D341Med (cell line): ENCODE measurements at regions not wholly inside any gene's neighbourhood (a gene's known extent, or its start where the extent isn't known, plus 50 kb on each side); places are given as distances from the start of the nearest gene placed in this dataset.
A peak's percentile ranks its signal among the peaks of the same experiment; 100 is the strongest.

Experiments used
- DNase-seq: peaks from one replicate; pipeline ENCODE4 v3.0.0; 2012; ENCODE audit warnings: low spot score

DNA sequence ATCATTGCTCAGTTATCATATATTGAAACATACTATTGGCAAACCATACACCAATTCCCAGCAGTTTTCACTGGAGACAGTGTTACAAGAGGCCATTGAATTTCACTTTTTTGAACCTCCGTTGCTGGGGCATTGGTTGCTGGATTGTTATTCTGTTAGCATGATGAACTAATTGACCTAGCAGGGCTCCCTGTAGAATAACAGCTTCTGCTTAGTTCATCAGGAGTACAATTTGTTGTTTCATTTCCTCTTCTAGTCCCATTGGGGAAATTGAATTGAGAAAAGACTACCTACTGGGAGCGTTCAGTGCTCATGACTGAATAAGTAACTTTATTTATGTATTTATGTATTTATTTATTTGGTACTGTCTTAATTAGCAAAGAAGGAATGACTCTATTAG, 151.6 kb downstream of the SLIT2 start:
- DNase-seq, result no peak

DNA sequence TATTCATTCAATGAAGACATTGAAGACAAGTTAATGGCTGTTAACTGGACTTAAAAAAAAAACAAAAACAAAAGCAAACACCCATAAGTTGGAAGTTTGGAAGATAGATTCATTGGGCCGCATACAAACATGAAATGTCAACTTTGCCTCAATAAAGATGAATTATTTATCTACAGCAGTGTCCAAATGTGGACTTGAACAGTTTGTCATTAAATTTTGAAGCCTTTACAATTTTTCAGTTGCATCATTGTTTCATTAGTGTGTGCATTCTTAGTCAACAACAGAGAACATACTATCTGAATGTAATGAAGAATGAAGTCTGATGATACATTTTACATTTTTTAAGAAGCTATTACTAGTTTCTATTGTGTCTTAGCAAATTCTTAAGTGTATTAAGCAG, 152.1 kb downstream of the SLIT2 start:
- DNase-seq, result no peak

DNA sequence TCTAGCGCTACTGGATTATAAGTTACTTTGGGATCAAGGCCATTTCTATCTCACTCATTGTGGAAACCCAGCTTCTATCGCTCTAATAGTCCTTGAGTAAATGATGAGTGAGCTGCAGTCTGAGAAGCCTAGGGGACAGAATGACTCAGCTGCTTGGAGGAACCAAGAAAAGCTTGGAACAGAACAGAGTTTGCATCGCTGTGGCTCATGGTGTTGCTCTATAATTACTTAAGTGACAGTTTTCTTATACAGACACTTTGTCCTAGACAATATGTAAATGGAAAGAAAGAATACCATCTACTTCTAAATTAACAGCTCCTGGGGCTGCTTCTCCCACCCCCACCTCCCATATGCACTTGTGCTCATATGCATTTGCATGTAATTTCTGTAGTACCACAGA, 156.9 kb downstream of the SLIT2 start:
- DNase-seq, result no peak

DNA sequence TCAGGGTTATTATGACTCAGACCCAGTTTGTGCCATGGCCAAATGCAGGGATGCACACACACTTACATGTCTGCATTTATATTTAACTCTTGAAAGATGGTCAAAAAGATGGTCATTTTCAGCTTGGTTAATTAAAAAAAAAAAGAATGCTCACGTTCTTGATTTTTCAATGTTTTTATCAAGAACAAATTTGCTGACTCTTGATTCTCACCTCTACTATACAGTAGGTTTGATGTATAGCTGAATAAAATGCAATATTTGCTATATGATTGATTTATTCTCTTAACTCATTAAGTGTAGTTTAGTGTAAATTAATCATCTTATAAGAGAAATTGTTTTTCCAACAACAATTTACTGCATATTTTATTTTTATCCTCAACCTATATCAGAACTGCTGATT, 160.4 kb downstream of the SLIT2 start:
- DNase-seq, result no peak

DNA sequence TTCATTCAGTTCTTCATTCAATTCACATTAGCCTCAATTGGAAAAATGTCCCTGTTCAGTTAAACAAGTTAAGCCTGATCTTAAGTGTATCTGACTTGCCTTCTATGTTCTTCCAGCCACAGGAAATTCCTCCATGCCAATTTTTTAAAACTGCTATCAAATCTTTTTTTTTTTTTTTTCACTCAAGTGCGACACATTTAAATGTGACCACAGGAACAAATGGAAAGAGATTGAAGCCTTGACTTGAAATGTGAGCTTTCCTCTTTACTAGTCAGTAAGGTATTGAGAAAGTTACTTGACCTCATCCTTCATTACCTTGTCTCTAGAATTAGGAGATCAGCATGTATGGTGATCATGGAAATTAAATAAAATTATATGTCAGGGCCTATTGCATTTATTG, 165.1 kb downstream of the SLIT2 start:
- no peak for DNase-seq

DNA sequence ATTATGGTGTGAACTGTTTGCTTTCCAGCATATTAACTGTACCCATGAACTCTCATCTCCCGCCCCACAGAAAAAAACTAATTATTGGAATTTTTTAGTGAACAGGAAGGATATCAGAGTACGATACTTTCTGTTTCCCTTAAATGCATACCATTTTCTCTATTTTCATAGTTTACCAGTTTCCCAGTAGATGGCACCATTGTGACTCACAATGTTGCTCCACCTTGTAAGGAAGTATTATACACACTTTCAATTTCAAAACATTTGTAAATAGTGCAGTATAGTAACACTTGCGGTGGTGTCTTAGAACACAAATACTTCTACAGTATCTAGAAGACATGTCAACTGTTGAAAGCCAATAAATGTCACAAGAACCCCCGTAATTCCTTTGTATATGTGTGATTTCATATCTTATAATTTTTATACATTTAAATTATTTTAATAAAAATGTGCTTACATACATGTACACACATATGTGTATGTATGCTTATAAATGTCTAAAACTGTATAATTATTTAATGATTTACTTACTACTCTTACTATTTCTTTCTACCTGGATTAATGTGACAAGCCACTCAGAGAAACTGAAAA, 167.3 kb downstream of the SLIT2 start:
- DNase-seq, result no peak

DNA sequence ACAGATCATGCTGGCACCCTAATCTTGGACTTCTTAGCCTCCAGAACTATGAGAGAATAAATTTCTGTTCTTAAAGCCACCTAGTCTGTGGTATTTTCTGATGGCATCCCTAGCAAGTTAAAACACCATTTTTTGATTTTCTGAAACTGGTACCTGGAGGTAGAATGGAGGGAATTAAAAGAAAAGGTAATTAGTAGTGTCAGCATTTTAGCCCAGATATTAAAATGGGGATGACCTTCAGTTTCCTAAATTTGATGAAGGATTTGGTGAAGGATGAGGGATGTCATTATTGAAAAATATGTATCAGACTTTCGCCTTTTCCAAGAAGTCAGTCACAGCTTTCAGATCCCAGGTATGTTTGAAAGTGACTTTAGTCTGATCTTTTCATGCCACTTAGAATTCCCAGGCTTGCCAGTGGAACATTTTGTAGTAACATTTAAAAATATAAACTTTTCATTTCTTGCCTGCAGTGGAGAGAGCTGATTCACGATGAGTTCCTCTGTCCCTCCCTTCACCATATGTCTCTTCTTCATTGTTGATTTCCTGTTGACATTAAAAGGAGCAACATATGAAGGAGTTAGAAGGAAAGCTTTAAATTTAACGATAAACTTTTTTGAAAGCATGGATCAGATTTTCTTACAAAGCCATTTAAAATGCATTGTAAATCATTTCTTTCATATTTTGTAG, 169.4 kb downstream of the SLIT2 start:
- no peak for DNase-seq

DNA sequence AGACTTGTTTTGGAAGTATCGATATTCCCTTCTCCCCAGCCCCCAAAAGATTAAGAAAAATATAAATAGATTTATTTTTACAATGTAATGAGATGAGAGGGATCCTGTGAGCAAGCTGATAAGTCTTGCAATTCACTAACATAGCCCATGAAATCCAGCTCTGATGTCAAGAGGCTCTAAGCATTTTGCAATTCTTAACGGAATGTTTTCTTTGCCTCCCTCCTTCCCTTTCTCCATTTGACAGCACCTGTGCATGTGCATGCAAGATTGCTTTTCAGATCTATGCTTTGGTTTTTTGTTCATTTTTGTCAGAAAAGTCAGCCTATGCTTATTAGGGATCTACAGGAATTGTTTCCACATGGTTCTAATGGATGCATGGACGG, 169.9 kb downstream of the SLIT2 start:
- no peak for DNase-seq

DNA sequence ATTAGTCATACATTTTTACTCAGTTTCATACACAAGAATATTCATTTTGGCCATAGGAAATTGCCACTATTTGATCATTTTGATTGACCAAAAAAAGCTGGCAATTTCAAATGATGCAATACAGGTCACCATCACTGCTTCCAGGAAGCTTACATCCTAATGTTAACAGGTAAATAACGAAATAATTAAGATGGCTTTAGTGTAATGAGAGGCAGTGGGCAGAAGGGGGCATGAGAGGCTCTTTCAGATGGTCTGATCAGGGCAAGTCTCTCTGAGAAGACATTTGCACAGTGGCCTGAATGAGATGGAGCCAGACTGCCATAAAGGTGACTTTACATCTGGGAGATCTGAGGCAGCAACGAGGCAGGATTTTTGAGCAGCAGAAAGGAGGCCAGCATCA, 170.7 kb downstream of the SLIT2 start:
- peak; percentile 68 for DNase-seq

DNA sequence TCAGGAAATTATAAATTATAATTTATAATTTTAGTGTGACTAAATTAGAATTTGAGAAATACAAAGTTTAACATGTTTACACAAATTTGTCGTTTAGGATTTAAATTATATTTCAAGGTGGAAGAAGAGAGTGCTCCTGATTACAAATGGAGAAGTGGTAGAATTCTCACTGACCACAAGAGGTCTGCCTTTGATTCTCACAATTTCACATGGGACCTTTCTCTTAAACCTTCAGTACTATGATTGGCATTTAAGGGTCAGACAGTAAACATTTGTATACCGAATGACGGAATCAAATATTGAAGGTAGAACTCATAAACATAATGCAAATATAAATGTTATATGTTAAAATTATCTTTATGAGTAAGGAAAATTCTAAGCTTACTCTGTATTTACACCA, 171.7 kb downstream of the SLIT2 start:
- no peak for DNase-seq

DNA sequence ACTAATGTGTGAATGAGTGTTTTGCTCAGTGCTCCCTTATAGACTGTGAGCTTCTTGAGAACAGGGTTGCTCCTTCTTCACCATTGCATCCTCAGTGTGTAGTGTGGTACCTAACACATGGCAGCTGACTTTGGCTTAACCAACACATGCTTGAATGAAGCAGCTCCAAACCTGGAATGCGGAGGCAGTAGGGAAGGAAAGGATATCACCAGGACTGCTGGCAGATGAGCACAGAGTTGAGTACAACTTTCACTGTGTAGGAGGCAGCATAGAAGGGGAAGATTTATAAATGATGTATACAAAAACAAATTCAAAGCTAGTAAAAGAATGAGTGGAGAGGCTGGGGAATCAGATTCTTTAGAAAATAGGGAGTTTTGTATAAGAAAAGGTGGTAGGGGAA, 174.3 kb downstream of the SLIT2 start:
- no peak for DNase-seq

DNA sequence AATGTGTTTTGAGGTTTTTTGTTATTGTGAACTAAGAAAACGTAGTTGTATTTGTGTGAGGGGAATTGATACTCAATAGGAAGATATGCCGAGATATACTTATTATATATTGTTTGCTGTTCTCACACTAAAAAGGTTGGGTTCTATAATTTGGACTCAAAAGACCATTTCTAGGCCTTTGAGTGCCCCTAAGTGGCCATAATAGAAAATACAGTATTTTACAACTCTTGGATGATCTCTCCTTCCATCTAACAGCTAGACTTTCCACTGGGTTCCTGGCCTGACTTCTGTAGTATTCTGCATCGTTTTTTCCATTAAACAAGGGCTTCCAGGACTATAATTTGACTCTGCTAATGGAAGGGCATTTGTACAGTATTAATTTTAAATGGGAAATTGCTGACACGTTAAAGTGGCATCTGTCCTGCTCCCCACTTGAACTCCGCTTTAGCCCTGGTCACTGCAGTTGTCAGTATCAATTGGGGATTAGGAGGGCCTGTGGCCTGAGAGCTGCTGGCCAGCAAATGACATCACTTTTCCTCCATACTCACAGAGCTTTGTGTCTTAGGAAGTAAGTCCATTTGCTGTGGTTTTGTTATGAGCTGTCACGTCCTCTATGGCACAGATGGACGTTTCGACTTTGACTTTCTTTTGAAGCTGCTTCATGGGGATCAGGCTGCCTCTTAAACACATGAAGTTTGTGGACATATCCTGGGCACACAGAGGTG, 176.9 kb downstream of the SLIT2 start:
- DNase-seq, result no peak

DNA sequence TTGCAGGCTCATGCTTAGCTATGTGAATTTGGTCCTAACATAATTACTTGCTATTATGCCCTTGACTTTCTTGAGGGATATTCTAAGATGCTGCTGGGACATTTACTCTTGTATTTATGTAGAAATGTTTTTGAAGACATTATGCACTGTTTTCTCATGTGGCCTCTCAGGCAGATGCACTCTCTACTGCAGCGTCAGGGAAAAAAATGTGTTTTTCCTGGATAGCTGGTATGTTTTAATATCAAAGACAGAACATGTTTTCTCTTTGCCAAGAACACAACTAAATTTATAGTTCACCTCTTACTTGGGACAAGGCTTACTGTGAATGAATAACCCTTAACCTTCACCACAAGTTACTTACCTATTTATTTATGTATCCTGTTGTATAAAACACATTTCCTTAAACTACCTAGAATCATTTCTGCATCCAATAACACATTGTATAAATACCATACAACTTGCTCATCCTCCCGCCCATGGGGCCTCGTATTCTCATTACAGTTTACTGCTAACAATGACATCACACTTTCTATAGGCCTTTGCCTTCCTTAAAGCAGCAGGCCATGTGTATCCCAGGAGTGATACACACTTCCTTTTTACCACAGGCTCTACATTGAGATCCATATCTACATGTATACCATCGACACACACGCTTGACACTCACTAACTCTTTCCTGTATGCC, 178.7 kb downstream of the SLIT2 start:
- no peak for DNase-seq

DNA sequence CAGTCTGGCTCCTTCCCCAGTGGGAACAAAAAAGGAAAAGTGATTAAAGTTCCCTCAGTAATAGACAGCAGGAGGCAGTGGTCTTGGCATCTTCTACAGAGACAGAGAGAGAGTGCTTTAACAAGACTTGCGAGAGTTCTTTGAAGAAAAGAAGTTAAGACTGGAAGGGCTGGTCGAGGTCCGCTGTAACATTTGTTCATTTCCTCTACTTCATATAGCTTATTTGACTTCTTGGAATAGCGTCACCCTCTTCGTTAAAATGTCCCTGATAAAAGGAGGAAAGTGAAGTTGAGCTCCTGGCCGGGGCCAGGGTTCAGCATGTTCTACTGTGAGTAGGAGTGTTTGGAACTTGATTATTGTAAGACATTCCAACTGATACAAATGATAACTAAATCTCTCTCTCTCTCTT, 179.8 kb downstream of the SLIT2 start:
- no peak for DNase-seq

DNA sequence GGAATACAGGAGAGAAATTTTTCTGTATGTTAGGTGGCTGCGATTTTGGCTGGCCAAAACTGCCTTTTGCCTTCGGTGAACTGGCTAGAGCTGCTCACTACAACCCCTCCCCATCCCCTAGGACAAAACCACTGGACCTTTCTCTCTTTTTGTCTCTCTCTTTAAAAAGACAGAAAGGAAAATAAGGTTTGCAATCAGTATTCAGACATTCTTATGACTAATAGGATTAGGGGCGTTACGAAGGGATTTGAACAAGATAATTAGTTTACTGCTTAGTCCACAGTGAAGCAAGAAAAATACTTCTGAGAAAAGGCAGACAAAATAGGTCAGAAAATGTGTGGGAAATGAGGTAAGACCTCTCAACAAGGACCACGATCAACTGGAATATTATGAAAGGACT, 180.4 kb downstream of the SLIT2 start:
- no peak for DNase-seq

DNA sequence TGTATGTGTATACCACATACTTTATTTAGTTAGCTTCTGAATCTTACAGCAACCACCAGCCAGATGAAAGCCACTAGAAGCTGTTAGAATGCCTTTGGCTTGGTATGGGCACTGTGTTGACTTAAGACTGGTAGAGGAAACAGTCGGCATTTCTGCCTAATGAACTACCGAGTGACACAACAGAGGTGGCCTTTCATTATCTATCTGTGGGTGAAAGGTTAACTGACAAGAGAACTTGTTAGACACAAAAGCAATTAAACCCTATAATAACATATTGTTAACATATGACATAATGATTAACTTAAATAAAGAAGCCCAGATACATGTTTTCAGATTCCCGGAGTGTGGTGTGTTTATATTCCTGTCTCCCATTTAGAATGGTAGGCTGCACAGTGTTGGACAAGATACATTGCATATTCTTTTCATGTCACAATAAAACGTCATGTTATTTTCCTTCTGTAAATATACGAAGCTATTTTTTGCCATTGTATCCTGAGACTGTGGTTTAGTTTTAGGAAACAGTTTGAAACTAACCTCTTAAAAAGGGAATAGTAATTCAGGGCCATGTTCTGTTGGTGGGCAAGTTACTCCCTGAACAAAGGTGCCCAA, 181.5 kb downstream of the SLIT2 start:
- no peak for DNase-seq

DNA sequence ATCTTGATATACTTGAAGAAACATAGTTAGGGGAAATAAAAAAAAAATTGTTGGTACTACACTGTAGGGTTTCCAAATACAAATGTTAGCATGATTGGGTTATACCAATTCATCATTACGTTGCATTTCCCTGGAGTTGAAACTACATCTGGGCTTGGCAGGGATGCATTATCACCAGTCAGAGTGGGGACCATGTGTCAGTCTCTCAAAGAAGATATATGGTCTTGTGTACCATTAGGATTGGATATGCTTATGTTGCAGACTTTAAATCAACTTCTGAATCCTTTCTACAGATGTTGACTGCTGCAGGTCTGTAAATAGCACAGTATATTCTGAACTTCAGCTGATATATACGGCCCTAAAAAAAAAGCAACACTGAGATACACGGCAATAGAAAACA, 188.5 kb downstream of the SLIT2 start:
- DNase-seq, result no peak

DNA sequence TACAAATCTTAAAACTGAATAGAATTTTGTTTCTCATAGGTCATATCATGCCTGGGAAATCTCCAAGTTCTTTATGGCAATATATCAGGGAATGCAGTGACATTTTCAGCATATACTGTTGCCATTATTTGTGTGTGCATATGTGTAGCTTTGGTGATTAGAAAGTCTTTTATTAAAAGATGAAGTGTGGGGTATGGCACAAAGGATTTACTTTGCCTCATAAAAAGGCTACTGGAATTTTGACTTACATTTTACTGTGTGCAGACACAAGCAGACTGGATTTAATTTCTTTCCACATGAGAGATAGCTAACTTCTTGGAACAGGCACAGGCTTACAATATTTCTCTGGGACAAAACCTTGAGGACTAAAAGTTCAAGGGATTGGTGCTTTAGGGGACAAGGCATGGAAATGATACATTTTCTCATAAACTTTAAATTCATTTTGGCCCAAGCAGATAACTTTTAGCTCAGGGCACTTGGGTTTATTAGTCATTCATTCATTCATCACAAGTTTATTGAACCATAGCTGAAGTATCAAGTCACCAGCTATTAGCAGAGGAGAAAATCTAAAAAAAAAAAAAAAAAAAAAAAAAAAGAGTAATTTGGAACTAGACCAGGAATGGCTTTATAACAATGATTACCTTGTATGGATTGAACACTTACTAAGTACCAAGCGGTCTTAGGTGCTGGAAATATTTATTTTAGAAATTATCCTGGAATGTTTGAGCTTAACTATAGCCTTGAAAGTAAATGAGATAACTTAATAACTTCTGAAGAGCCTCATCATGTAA, 191.5 kb downstream of the SLIT2 start:
- no peak for DNase-seq

DNA sequence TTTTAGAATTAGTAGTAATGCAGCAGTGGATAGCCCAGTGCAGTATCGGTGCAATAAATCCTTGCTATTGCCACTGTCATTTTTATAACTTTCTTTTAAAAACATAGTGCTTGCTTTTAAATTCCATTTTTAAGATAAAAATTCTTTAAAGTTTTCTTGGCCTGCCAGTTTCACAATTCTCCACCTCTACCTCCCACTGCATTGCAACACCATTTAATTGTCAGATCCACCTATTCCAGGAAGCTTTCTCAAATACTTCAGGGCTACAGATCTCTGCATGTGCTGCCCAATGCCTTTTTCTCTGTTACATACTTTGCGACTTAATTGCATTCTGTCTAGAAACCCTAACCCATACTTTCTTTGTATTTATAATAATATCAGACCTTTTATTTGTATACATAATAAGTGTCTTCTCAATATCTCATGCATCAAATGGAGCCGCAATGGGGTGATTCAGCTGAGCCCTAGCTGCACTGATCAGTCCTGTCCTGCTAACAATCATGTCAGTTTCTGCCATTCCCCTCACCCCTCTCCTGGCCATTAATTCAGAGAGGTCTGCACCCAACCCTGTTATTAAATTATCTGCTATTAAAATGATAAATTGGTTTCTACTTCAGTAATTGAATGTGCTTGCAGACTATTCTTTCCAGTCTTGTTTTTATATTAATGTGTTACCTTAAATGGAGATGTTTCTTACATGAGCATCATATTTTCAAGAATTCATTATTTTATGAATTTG, 193.1 kb downstream of the SLIT2 start:
- no peak for DNase-seq

DNA sequence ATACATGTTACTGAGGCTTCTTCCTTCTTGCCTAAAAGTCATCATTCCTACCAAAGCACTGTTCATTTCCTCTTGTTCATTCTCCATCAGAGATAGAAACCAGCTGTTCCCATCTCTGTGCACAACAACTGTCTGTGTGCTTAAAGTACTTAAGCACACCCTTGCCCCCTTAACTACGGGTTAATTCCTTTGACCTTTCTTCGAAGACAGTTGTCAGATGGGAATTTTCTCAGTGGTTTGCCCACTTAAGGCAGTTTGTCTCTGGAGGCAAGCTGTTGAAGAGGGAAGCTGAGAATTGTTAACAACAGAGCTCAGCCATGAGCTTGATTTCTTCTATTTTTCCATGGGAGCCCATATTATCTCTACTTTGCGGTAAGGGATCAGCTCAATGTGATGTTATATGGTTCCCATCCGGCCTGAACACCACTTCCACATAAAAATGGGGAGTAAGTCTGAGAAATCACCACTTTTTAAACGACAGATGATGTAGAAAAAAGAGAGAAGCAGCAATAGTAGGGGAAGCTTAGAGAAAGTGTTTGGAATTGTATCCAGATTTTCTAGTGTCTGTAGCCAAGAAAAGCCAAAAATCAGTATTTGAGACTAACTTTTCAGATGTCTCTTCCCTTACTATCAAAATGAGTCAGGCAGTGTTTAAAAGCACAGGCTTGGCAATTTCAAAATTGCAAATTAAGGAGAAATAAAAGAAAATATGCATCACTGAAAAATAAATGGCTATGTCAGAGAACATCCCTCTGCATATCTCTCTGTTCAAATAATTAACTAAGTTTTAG, 194.4 kb downstream of the SLIT2 start:
- no peak for DNase-seq
